WERI-Rb-1 (cell line): ENCODE measurements at regions not wholly inside any gene's neighbourhood (a gene's known extent, or its start where the extent isn't known, plus 50 kb on each side); places are given as distances from the start of the nearest gene placed in this dataset.

Source experiments
- DNase-seq: peaks from one replicate; pipeline ENCODE4 v3.0.0-alpha.2; 2020
- H3K27ac ChIP-seq: fragments of 250-450 bp; sonication (Bioruptor Pico); 2 replicates; pipeline ENCODE4 v1.5.1; 2020; ENCODE audit warnings: mild to moderate bottlenecking, moderate library complexity
- H3K27me3 ChIP-seq: fragments of 250-450 bp; sonication (Bioruptor Pico); 2 replicates; pipeline ENCODE4 v1.5.1; 2021; ENCODE audit warnings: mild to moderate bottlenecking, low read depth, moderate library complexity; ENCODE audit not compliant: insufficient read depth, severe bottlenecking
- H3K36me3 ChIP-seq: fragments of 250-450 bp; sonication (Bioruptor Pico); 2 replicates; pipeline ENCODE4 v1.5.1; 2020; ENCODE audit warnings: mild to moderate bottlenecking, moderate library complexity
- H3K4me3 ChIP-seq: 2 replicates; pipeline ENCODE4 v1.5.1; 2011; ENCODE audit warnings: low read depth, mild to moderate bottlenecking, control low read depth, low read length
- H3K9me3 ChIP-seq: fragments of 250-450 bp; sonication (Bioruptor Pico); 2 replicates; pipeline ENCODE4 v1.5.1; 2021; ENCODE audit warnings: mild to moderate bottlenecking, moderate library complexity; ENCODE audit not compliant: severe bottlenecking
- TF ChIP-seq, protein P1 (sequence below): IDR thresholded peaks from 2 replicates; pipeline ENCODE4 v1.5.1; 2011; ENCODE audit warnings: low read depth, mild to moderate bottlenecking, control low read depth, inconsistent platforms, low read length

DNA sequence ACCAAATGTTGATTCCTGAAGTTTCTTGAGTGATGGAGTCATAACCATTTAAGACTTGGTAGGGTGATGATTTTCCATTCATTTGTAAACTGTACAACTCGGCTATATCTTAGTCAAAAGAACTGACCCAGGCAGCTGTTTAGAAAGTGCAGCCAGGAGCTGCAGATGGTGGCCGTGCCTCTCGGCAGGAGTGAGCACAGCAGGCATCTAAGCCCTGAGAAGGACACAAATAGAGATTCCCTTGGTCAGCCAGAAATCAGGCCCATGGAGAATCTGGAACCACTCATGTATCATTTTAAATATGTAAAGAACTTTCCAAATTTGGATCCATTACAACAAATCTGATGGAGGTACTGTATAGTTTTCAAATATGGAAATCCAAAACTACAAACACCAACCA lies 177.0 kb upstream of the AKR1E2 start:
- TF ChIP-seq, protein P1, sequence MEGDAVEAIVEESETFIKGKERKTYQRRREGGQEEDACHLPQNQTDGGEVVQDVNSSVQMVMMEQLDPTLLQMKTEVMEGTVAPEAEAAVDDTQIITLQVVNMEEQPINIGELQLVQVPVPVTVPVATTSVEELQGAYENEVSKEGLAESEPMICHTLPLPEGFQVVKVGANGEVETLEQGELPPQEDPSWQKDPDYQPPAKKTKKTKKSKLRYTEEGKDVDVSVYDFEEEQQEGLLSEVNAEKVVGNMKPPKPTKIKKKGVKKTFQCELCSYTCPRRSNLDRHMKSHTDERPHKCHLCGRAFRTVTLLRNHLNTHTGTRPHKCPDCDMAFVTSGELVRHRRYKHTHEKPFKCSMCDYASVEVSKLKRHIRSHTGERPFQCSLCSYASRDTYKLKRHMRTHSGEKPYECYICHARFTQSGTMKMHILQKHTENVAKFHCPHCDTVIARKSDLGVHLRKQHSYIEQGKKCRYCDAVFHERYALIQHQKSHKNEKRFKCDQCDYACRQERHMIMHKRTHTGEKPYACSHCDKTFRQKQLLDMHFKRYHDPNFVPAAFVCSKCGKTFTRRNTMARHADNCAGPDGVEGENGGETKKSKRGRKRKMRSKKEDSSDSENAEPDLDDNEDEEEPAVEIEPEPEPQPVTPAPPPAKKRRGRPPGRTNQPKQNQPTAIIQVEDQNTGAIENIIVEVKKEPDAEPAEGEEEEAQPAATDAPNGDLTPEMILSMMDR: no peak
- H3K4me3 ChIP-seq: no peak overlapping the region
- H3K36me3 ChIP-seq: no peaks in the 10 kb centered on the region
- H3K27ac ChIP-seq: no peak overlapping the region
- H3K9me3 ChIP-seq: no peaks in the 10 kb centered on the region
- H3K27me3 ChIP-seq: no peaks in the 10 kb centered on the region
- DNase-seq: no peak

GRCh38 chr10:4647109-4647785 lies 178.8 kb upstream of the AKR1E2 start:
- no peak for DNase-seq
- H3K9me3 ChIP-seq: no peaks in the 10 kb centered on the region
- H3K27ac ChIP-seq: no peak overlapping the region
- H3K27me3 ChIP-seq: no peaks in the 10 kb centered on the region
- no peak overlapping the region for H3K4me3 ChIP-seq
- TF ChIP-seq, protein P1: no peak
- H3K36me3 ChIP-seq: no peaks in the 10 kb centered on the region

GRCh38 chr10:4646547-4646946 lies 179.5 kb upstream of the AKR1E2 start:
- no peaks in the 10 kb centered on the region for H3K9me3 ChIP-seq
- DNase-seq: no peak
- H3K4me3 ChIP-seq: no peak overlapping the region
- no peaks in the 10 kb centered on the region for H3K27me3 ChIP-seq
- H3K27ac ChIP-seq: no peak overlapping the region
- TF ChIP-seq, protein P1: no peak
- H3K36me3 ChIP-seq: no peaks in the 10 kb centered on the region

DNA sequence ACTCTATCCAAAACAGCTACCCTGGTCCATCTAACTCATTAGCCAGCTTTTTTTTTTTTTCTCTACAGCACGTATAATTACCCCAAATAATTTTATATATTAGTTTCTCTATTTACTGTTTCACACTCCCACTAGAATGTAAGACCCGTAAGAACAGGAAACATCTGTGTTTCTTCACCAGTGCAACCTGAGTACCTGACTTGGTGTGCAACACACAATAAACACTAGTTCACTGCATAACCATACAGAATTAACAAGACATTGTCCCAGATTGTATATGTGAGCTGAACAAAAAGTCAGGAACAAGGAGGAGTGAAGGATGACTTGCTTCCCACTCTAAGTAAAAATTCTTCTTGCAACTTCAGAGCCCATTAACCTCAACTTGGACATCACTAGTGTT lies 180.2 kb upstream of the AKR1E2 start:
- Histone ChIP-seq H3K36me3 (no peaks in the 10 kb centered on the region), H3K27ac (no peak overlapping the region), H3K4me3 (no peak overlapping the region), H3K27me3 (no peaks in the 10 kb centered on the region), H3K9me3 (no peaks in the 10 kb centered on the region)
- TF ChIP-seq, protein P1: no peak
- DNase-seq: no peak

DNA sequence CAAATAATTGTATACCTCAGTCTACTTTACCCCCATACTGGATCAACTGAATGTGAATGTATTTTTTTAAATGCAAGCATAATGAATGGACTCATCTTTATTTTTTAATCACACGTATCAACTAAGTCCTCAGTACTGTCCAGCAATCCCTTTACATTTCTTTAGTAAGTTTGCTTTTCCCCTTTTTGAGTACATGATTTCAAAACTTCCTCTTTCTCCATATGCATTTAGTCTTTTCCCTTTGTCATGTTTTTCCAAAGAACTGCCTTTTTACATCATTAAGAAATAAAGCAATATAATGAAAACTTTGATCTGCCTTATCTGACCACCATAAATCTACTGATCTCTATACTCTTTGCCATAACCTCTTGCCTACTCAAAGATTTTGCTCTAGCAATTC lies 182.5 kb upstream of the AKR1E2 start:
- no peaks in the 10 kb centered on the region for H3K9me3 ChIP-seq
- H3K27me3 ChIP-seq: no peaks in the 10 kb centered on the region
- no peak overlapping the region for H3K4me3 ChIP-seq
- TF ChIP-seq, protein P1: no peak
- no peak overlapping the region for H3K27ac ChIP-seq
- no peaks in the 10 kb centered on the region for H3K36me3 ChIP-seq
- DNase-seq: no peak

- Histone ChIP-seq H3K9me3 (no peaks in the 10 kb centered on the region), H3K36me3 (no peaks in the 10 kb centered on the region), H3K4me3 (no peak overlapping the region), H3K27me3 (no peaks in the 10 kb centered on the region), H3K27ac (no peak overlapping the region)
- TF ChIP-seq, protein P1: no peak
- DNase-seq: no peak
These were observed 186.0 kb upstream of the AKR1E2 start for GRCh38 chr10:4639960-4640359.
